Mucosa of rectum (tissue), 2 donors: ENCODE measurements at regions not wholly inside any gene's neighbourhood (a gene's known extent, or its start where the extent isn't known, plus 50 kb on each side); places are given as distances from the start of the nearest gene placed in this dataset.
"Not testable (repeated sequence)": the region's sequence is repeated elsewhere in the genome, so short reads cannot be mapped to it uniquely, and the experiment has no call there.

Experiments
- H3K27ac ChIP-seq, 2 donors: one replicate each; pipeline ENCODE4 v1.7.0; 2013; ENCODE audit warnings: inconsistent platforms in 2 of 2, low read depth in 2 of 2, low read length in 2 of 2
- H3K27me3 ChIP-seq, 2 donors: one replicate each; pipeline ENCODE4 v1.7.0; 2013; ENCODE audit warnings: low read length in 2 of 2; ENCODE audit not compliant: control insufficient read depth in 2 of 2, insufficient read depth in 2 of 2
- H3K36me3 ChIP-seq, 2 donors: one replicate each; pipeline ENCODE4 v1.7.0; 2013; ENCODE audit warnings: low read length in 2 of 2; ENCODE audit not compliant: control insufficient read depth in 2 of 2, insufficient read depth in 2 of 2
- H3K4me1 ChIP-seq, 2 donors: one replicate each; pipeline ENCODE4 v1.7.0; 2013; ENCODE audit warnings: low read length in 2 of 2, mild to moderate bottlenecking in 1 of 2; ENCODE audit not compliant: control insufficient read depth in 2 of 2, insufficient read depth in 2 of 2
- H3K4me3 ChIP-seq, 2 donors: one replicate each; pipeline ENCODE4 v1.7.0; 2013; ENCODE audit warnings: low read length in 2 of 2
- H3K9ac ChIP-seq, 2 donors: one replicate each; pipeline ENCODE4 v1.7.0; 2013; ENCODE audit warnings: low read length in 2 of 2, low read depth in 1 of 2, mild to moderate bottlenecking in 1 of 2
- H3K9me3 ChIP-seq, 2 donors: one replicate each; pipeline ENCODE4 v1.7.0; 2013; ENCODE audit warnings: low read length in 2 of 2; ENCODE audit not compliant: control insufficient read depth in 2 of 2
- donor health status: healthy.
- donor health status: Normal muscosa, but diverticular disease.

- Histone ChIP-seq H3K27ac (no peak overlapping the region), H3K27me3 (no peaks in the 10 kb centered on the region), H3K36me3 (no peaks in the 10 kb centered on the region), H3K9me3 (no peaks in the 10 kb centered on the region), H3K4me3 (no peak overlapping the region), H3K4me1 (no peaks in the 10 kb centered on the region), H3K9ac (no peak overlapping the region)
These were observed 202.6 kb downstream of the MEX3B start for GRCh38 chr15:81843226-81843625.

- Histone ChIP-seq H3K4me1 (no peaks in the 10 kb centered on the region), H3K9me3 (no peaks in the 10 kb centered on the region), H3K36me3 (no peaks in the 10 kb centered on the region), H3K27ac (no peak overlapping the region), H3K27me3 (no peaks in the 10 kb centered on the region), H3K4me3 (no peak overlapping the region), H3K9ac (no peak overlapping the region)
These were observed 206.4 kb downstream of the MEX3B start for GRCh38 chr15:81839387-81839786.

GRCh38 chr15:81835731-81836130 is 210.1 kb downstream of the MEX3B start:
- H3K9me3 ChIP-seq, result no peaks in the 10 kb centered on the region
- H3K36me3 ChIP-seq, result no peaks in the 10 kb centered on the region
- H3K27ac ChIP-seq, result no peak overlapping the region
- no peak overlapping the region for H3K9ac ChIP-seq
- H3K4me3 ChIP-seq, result no peak overlapping the region
- no peaks in the 10 kb centered on the region for H3K27me3 ChIP-seq
- H3K4me1 ChIP-seq, result no peaks in the 10 kb centered on the region

GRCh38 chr15:81830520-81830919 is 215.3 kb downstream of the MEX3B start:
- H3K4me3 ChIP-seq, result no peak overlapping the region
- H3K4me1 ChIP-seq, result no peaks in the 10 kb centered on the region
- no peaks in the 10 kb centered on the region for H3K9me3 ChIP-seq
- H3K36me3 ChIP-seq, result no peaks in the 10 kb centered on the region
- H3K27me3 ChIP-seq, result no peaks in the 10 kb centered on the region
- no peak overlapping the region for H3K9ac ChIP-seq
- H3K27ac ChIP-seq, result no peak overlapping the region

GRCh38 chr15:81829918-81830317 is 215.9 kb downstream of the MEX3B start:
- H3K36me3 ChIP-seq, result no peaks in the 10 kb centered on the region
- H3K27me3 ChIP-seq, result no peaks in the 10 kb centered on the region
- H3K9me3 ChIP-seq, result no peaks in the 10 kb centered on the region
- no peaks in the 10 kb centered on the region for H3K4me1 ChIP-seq
- H3K9ac ChIP-seq, result no peak overlapping the region
- H3K27ac ChIP-seq, result no peak overlapping the region
- no peak overlapping the region for H3K4me3 ChIP-seq

GRCh38 chr15:81828135-81828534 is 217.7 kb downstream of the MEX3B start:
- Histone ChIP-seq H3K27ac (no peak overlapping the region), H3K9me3 (no peaks in the 10 kb centered on the region), H3K36me3 (no peaks in the 10 kb centered on the region), H3K27me3 (no peaks in the 10 kb centered on the region), H3K9ac (no peak overlapping the region), H3K4me1 (no peaks in the 10 kb centered on the region), H3K4me3 (no peak overlapping the region)

- Histone ChIP-seq H3K4me1 (no peaks in the 10 kb centered on the region), H3K27me3 (no peaks in the 10 kb centered on the region), H3K9ac (no peak overlapping the region), H3K4me3 (no peak overlapping the region), H3K27ac (no peak overlapping the region), H3K36me3 (no peaks in the 10 kb centered on the region), H3K9me3 (no peaks in the 10 kb centered on the region)
These were observed 220.7 kb downstream of the MEX3B start for GRCh38 chr15:81825136-81825535.

- not testable (repeated sequence) for H3K27ac ChIP-seq, H3K4me1 ChIP-seq, H3K4me3 ChIP-seq, H3K9ac ChIP-seq, H3K9me3 ChIP-seq, H3K36me3 ChIP-seq, H3K27me3 ChIP-seq
These were observed 223.2 kb downstream of the MEX3B start for GRCh38 chr15:81822587-81822986.

GRCh38 chr15:81819924-81820635 is 225.7 kb downstream of the MEX3B start:
- H3K4me1 ChIP-seq, result no peaks in the 10 kb centered on the region
- no peak overlapping the region for H3K4me3 ChIP-seq
- no peaks in the 10 kb centered on the region for H3K27me3 ChIP-seq
- no peak overlapping the region for H3K9ac ChIP-seq
- H3K36me3 ChIP-seq, result no peaks in the 10 kb centered on the region
- H3K27ac ChIP-seq, result no peak overlapping the region
- H3K9me3 ChIP-seq, result no peaks in the 10 kb centered on the region

- no peak overlapping the region for H3K9ac ChIP-seq
- no peaks in the 10 kb centered on the region for H3K36me3 ChIP-seq
- H3K4me3 ChIP-seq, result no peak overlapping the region
- no peaks in the 10 kb centered on the region for H3K9me3 ChIP-seq
- H3K4me1 ChIP-seq, result no peaks in the 10 kb centered on the region
- no peak overlapping the region for H3K27ac ChIP-seq
- no peaks in the 10 kb centered on the region for H3K27me3 ChIP-seq
These were observed 230.8 kb downstream of the MEX3B start for GRCh38 chr15:81814882-81815455.
